ENCODE measurements at regions not wholly inside any gene's neighbourhood (a gene's known extent, or its start where the extent isn't known, plus 50 kb on each side); places are given as distances from the start of the nearest gene placed in this dataset.

DNA sequence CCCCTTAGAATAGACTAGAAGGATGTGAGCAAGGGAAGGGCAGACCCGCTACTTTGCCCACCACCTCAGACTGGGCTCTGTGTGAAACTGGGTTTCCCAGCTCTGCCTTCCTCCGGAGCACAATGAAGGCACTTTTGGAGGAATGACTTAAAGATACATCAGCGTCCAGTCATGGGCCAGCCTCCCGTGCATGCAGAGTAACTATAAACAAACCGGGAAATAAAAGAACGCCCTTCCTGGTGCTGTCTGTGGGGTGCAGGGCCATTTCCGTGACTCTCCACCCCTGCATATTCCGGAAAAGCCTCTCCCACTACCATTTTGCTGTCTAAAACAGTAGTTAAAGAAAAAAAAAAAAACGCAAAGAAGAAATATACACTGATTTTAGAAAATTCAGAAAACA, 165.9 kb upstream of the IRX4 start:
- H3K9me3 Mint-ChIP-seq, result peaks cover 29% of the 10 kb centered on the region
- DNase-seq, result no peak
- peaks cover 30% of the 10 kb centered on the region for H3K27me3 Mint-ChIP-seq (ENCODE audit: low read depth, poor library complexity)
- no peaks in the 10 kb centered on the region for H3K4me1 Mint-ChIP-seq
- TF ChIP-seq, protein P1, sequence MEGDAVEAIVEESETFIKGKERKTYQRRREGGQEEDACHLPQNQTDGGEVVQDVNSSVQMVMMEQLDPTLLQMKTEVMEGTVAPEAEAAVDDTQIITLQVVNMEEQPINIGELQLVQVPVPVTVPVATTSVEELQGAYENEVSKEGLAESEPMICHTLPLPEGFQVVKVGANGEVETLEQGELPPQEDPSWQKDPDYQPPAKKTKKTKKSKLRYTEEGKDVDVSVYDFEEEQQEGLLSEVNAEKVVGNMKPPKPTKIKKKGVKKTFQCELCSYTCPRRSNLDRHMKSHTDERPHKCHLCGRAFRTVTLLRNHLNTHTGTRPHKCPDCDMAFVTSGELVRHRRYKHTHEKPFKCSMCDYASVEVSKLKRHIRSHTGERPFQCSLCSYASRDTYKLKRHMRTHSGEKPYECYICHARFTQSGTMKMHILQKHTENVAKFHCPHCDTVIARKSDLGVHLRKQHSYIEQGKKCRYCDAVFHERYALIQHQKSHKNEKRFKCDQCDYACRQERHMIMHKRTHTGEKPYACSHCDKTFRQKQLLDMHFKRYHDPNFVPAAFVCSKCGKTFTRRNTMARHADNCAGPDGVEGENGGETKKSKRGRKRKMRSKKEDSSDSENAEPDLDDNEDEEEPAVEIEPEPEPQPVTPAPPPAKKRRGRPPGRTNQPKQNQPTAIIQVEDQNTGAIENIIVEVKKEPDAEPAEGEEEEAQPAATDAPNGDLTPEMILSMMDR (IDR thresholded peaks at IDR 0.05), result no peak
- H3K4me3 Mint-ChIP-seq, result no peak overlapping the region
- no peaks in the 10 kb centered on the region for H3K36me3 Mint-ChIP-seq (ENCODE audit: low read depth)
- no peak overlapping the region for H3K27ac Mint-ChIP-seq

DNA sequence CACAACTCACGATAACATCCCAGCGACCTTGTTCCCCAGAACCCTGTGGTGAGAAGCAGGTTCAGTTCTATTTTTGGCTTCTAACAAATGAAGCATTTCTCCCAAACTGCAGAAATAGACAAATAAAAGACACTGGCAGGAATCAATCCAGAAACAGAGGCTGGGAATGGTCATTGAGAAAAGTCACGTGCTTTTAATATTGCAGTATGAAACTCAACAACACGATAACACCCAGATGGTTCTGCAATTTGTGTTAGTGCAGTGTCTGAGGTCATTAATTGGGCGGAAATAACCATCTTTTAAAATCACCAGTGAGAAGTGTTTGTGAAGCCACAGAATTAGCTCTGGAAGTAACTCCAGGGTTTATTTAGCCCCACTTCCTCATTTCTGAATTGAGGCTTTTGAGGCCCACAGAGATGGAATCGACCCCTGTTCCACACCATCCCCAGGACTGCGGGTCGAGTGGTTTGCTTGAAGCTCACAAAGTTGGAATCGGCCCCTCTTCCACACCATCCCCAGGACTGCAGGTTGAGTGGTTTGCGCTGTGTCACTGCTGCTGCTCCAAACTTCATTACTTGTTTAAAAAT, 164.7 kb upstream of the IRX4 start:
- Mint-ChIP-seq H3K4me1 (no peaks in the 10 kb centered on the region), H3K27ac (no peak overlapping the region), H3K9me3 (peaks cover 25% of the 10 kb centered on the region), H3K36me3 (ENCODE audit: low read depth) (no peaks in the 10 kb centered on the region), H3K4me3 (no peak overlapping the region), H3K27me3 (ENCODE audit: low read depth, poor library complexity) (peaks cover 41% of the 10 kb centered on the region)
- TF ChIP-seq, protein P1 (IDR thresholded peaks at IDR 0.05), result no peak
- no peak for DNase-seq

DNA sequence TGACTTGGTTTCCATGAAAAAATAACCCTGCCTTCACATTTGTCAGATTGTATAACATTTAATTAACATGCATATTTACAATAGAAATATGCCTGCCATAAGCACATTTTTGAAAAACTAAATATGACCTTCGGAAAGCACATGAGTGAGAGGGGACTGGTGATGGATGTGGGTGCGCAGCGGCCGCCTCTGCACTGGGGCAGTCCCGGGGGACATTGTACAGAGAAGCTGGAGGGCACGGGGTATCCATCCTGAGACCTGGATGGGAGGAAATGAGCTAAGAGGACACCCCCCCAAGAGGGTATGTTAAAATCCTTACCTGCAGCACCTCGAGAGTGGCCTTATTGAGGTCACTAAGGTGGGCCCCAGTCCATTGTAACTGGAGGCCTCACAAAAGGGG, 161.3 kb upstream of the IRX4 start:
- no peak for DNase-seq
- Mint-ChIP-seq H3K27ac (no peak overlapping the region), H3K4me3 (no peak overlapping the region), H3K27me3 (ENCODE audit: low read depth, poor library complexity) (peaks cover 40% of the 10 kb centered on the region), H3K4me1 (peaks cover 5% of the 10 kb centered on the region), H3K36me3 (ENCODE audit: low read depth) (no peaks in the 10 kb centered on the region), H3K9me3 (peaks cover 25% of the 10 kb centered on the region)
- TF ChIP-seq, protein P1 (IDR thresholded peaks at IDR 0.05), result no peak

DNA sequence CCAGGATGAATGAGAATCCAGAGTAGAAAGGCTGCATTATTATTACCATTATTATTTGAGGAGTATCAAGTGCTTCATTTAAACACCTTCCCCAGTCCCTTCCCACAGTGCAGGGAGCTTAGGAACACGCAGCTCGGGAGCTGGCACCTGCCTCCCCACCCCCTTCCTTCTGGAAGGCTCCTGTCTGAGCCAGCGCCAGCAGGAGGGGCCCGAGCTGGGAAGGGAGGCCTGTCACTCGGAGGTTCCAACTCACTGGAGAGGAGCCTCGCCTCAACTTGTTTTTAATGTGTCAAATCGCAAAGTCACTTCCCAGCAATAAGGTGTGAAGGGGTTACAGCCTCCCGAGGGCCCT, 156.4 kb upstream of the IRX4 start:
- H3K27me3 Mint-ChIP-seq (ENCODE audit: low read depth, poor library complexity), result peaks cover 61% of the 10 kb centered on the region
- DNase-seq, result peak; percentile 35
- no peaks in the 10 kb centered on the region for H3K36me3 Mint-ChIP-seq (ENCODE audit: low read depth)
- peak overlapping the region; percentile 34 for H3K4me3 Mint-ChIP-seq
- peaks cover 4% of the 10 kb centered on the region for H3K9me3 Mint-ChIP-seq
- TF ChIP-seq, protein P1 (IDR thresholded peaks at IDR 0.05), result no peak
- no peak overlapping the region for H3K27ac Mint-ChIP-seq
- peaks cover 5% of the 10 kb centered on the region for H3K4me1 Mint-ChIP-seq

DNA sequence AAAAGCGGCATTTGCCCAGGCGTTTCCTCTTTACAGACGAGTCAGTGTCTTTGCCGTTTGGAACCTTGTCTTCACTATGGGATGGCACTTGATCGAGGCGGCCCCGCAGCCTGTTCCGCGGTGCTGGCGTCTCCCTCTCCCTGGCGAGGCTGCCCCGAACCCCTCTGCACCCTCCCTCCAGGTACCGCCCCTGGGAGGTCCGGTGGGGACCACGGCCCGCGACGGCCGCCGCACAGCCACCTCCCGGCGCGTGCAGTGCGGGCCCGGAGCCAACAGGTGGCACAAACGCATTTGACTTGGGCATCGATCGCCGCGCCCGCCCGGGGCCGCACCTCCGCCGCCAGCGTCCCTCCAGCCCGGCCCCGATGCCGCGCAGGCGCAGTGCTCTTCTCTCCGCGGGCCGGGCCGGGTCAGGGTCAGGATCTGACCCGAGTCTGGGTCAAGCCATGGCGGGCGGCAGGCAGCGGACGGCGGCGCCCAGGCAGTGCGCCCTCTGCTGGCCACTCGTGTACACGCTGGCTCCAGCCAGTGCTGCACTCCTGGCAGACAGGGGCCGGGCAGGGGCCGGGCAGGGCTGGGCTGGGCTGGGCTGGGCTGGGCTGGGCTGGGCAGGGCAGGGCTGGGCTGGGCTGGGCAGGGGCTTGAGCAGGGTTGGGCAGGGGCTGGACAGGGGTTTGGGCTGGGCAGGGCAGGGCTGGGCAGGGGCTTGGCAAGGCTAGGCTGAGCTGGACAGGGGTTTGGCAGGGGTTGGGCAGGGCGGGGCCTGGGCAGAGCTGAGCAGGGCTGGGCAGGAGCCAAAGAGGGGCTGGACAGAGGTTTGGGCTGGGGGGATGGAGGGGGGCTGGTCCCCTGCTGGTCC, 155.8 kb upstream of the IRX4 start:
- Mint-ChIP-seq H3K36me3 (ENCODE audit: low read depth) (no peaks in the 10 kb centered on the region), H3K27ac (no peak overlapping the region), H3K9me3 (no peaks in the 10 kb centered on the region), H3K4me1 (peaks cover 5% of the 10 kb centered on the region), H3K4me3 (peak overlapping the region; percentile 54), H3K27me3 (ENCODE audit: low read depth, poor library complexity) (peaks cover 61% of the 10 kb centered on the region)
- DNase-seq, result peak; percentile 96
- TF ChIP-seq, protein P1 (IDR thresholded peaks at IDR 0.05), result peak; percentile 67
